ENCODE measurements at regions not wholly inside any gene's neighbourhood (a gene's known extent, or its start where the extent isn't known, plus 50 kb on each side); places are given as distances from the start of the nearest gene placed in this dataset.
"Not testable (repeated sequence)": the region's sequence is repeated elsewhere in the genome, so short reads cannot be mapped to it uniquely, and the experiment has no call there.

DNA sequence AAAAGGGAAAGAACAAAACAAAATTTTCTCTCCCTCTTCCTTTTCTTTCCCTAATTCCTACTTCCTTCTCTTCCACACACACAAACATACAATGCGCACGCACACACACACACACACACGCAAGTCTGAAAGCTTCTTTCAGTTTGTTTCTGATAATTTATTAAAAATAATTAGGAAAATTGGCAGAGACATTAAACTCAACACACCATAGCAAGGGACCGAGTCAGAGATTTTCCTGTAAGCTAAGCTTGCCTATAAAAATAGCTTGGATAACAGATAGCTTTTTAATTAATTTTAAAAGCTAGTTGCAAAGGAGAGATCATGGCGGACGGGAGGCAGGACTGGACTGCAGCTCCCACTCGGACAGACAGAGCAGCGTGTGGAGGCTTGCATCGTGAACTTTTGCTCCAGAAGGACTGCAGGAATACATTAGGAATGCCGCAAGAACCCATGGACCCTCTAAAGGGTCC is 92.6 kb upstream of the MAPK10 start:
- H3K27ac Mint-ChIP-seq (ENCODE audit: unreplicated experiment), result peak overlapping the region; percentile 59
- TF ChIP-seq, protein P1, sequence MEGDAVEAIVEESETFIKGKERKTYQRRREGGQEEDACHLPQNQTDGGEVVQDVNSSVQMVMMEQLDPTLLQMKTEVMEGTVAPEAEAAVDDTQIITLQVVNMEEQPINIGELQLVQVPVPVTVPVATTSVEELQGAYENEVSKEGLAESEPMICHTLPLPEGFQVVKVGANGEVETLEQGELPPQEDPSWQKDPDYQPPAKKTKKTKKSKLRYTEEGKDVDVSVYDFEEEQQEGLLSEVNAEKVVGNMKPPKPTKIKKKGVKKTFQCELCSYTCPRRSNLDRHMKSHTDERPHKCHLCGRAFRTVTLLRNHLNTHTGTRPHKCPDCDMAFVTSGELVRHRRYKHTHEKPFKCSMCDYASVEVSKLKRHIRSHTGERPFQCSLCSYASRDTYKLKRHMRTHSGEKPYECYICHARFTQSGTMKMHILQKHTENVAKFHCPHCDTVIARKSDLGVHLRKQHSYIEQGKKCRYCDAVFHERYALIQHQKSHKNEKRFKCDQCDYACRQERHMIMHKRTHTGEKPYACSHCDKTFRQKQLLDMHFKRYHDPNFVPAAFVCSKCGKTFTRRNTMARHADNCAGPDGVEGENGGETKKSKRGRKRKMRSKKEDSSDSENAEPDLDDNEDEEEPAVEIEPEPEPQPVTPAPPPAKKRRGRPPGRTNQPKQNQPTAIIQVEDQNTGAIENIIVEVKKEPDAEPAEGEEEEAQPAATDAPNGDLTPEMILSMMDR (conservative IDR thresholded peaks at IDR 0.05), result no peak
- H3K9me3 Mint-ChIP-seq, result peaks cover 14% of the 10 kb centered on the region
- H3K4me1 Mint-ChIP-seq, result peaks cover 51% of the 10 kb centered on the region
- H3K27me3 Mint-ChIP-seq (ENCODE audit: low read depth), result peaks cover 2% of the 10 kb centered on the region
- peaks cover 20% of the 10 kb centered on the region for H3K36me3 Mint-ChIP-seq (ENCODE audit: low read depth)
- no peak overlapping the region for H3K4me3 Mint-ChIP-seq
- no peak for DNase-seq (ENCODE audit: low read depth, low spot score)

DNA sequence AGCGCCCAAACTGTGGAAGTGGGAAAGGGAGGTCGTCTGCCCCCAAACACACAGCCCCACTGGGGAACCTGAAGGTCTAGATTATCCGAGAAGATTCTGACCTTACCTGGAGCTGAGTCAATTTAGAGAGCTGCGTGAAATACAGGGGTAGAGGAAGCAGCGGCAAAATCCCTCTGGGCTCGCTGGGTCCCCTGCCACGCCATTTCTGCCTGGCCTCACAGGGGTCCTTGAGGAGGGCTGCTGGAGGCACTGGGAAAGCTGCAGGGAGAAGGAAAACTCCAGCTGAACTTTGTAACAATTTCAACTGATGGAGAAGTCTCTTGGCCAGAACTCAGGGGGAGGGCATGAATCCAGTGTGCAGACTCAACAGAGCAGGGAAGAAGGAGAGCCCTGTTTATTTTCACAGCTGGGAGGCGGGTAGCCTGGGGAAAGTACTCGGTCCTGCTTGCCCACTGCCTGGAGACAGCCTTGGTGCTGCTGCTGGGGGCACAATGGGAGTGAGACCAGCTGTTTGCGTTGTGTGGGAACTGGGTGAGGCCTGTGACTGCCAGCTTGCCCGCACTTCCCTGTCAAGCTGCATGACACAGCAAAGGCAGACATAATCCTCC is 93.2 kb upstream of the MAPK10 start:
- Mint-ChIP-seq H3K36me3 (ENCODE audit: low read depth) (peaks cover 22% of the 10 kb centered on the region), H3K9me3 (peaks cover 14% of the 10 kb centered on the region), H3K4me3 (no peak overlapping the region), H3K27me3 (ENCODE audit: low read depth) (peaks cover 2% of the 10 kb centered on the region), H3K27ac (ENCODE audit: unreplicated experiment) (peak overlapping the region; percentile 59), H3K4me1 (peaks cover 51% of the 10 kb centered on the region)
- TF ChIP-seq, protein P1 (conservative IDR thresholded peaks at IDR 0.05), result no peak
- no peak for DNase-seq (ENCODE audit: low read depth, low spot score)

DNA sequence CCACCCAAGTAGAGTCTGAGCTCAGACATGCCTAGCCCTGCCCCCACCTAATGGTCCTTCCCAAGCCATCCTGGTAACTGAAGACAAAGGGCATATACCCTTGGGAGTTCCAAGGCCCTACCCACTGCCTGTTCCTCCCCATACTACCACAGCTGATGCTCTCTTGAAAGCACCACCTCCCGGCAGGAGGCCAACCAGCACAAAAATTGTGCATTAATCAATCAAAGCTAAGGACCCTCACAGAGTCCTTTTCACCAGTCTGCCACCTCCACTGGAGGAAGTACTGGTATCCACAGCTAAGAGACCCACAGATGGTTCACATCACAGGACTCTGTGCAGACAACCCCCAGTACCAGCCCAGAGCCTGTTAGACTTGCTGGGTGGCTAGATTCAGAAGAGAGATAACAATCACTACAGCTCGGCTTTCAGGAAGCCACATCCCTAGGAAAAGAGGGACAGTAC is 93.8 kb upstream of the MAPK10 start:
- peaks cover 14% of the 10 kb centered on the region for H3K9me3 Mint-ChIP-seq
- H3K4me3 Mint-ChIP-seq; H3K27ac Mint-ChIP-seq (ENCODE audit: unreplicated experiment); DNase-seq (ENCODE audit: low read depth, low spot score); H3K27me3 Mint-ChIP-seq (ENCODE audit: low read depth): not testable (repeated sequence)
- H3K4me1 Mint-ChIP-seq, result peaks cover 53% of the 10 kb centered on the region
- peaks cover 23% of the 10 kb centered on the region for H3K36me3 Mint-ChIP-seq (ENCODE audit: low read depth)

DNA sequence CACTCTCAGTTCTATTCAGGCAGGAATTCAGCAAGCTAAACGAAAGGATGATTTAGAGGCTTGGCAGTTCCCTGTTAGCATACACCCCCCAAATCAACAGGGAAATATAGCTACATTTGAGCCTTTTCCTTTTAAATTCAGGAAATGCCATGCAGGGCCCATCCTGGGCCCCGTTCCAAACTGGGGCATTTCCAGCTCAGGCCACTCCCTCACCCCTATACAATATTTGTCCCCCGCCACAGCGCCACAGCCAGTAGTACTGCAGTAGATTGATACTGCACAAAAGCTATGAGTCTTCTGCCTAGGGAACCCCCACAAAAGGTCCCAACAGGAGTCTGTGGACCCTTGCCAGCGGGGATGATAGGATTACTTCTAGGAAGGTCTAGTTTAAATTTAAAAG is 102.0 kb upstream of the MAPK10 start:
- TF ChIP-seq, protein P1 (conservative IDR thresholded peaks at IDR 0.05), result no peak
- no peak for DNase-seq (ENCODE audit: low read depth, low spot score)
- Mint-ChIP-seq H3K9me3 (peaks cover 8% of the 10 kb centered on the region), H3K4me1 (peaks cover 16% of the 10 kb centered on the region), H3K36me3 (ENCODE audit: low read depth) (peaks cover 13% of the 10 kb centered on the region), H3K27me3 (ENCODE audit: low read depth) (no peaks in the 10 kb centered on the region), H3K4me3 (no peak overlapping the region), H3K27ac (ENCODE audit: unreplicated experiment) (no peak overlapping the region)

DNA sequence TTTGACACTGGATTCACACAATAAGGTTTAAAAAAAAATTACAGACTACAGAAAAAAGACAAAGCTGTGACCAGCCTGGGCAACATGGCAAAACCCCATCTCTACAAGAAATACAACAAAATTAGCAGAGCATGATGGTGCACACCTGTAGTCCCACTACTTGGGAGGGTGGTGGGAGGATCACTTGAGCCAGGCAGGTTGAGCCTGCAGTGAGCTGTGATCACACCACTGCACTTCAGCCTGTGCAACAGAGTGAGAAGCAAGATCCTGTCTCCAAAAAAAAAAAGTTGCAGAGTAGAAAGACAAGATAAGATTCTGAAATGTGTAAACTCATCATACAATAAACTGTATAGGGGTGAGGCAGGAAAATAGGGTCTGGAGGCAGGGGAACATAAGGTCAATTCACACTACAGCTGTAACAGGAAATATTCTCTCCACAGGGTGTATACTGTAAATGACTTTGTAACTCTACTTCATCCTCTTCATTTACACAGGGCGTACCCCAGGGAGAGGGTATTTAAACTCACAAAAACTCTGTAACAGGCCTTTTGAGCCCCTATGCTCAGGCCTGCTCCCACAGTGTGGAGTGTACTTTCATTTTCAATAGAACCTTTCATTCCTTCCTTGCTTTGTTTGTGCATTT is 112.6 kb upstream of the MAPK10 start:
- no peaks in the 10 kb centered on the region for H3K27me3 Mint-ChIP-seq (ENCODE audit: low read depth)
- peaks cover 3% of the 10 kb centered on the region for H3K36me3 Mint-ChIP-seq (ENCODE audit: low read depth)
- peaks cover 6% of the 10 kb centered on the region for H3K9me3 Mint-ChIP-seq
- peak overlapping the region; percentile 20 for H3K27ac Mint-ChIP-seq (ENCODE audit: unreplicated experiment)
- peaks cover 32% of the 10 kb centered on the region for H3K4me1 Mint-ChIP-seq
- DNase-seq (ENCODE audit: low read depth, low spot score), result no peak
- TF ChIP-seq, protein P1 (conservative IDR thresholded peaks at IDR 0.05), result no peak
- no peak overlapping the region for H3K4me3 Mint-ChIP-seq

- not testable (repeated sequence) for H3K27me3 Mint-ChIP-seq (ENCODE audit: low read depth); H3K36me3 Mint-ChIP-seq (ENCODE audit: low read depth); H3K27ac Mint-ChIP-seq (ENCODE audit: unreplicated experiment); H3K9me3 Mint-ChIP-seq; DNase-seq (ENCODE audit: low read depth, low spot score); H3K4me3 Mint-ChIP-seq
- peaks cover 19% of the 10 kb centered on the region for H3K4me1 Mint-ChIP-seq
Observed at GRCh38 chr4:86478151-86478550, 116.0 kb upstream of the PTPN13 start.
